ENCODE measurements at regions not wholly inside any gene's neighbourhood (a gene's known extent, or its start where the extent isn't known, plus 50 kb on each side); places are given as distances from the start of the nearest gene placed in this dataset.

DNA sequence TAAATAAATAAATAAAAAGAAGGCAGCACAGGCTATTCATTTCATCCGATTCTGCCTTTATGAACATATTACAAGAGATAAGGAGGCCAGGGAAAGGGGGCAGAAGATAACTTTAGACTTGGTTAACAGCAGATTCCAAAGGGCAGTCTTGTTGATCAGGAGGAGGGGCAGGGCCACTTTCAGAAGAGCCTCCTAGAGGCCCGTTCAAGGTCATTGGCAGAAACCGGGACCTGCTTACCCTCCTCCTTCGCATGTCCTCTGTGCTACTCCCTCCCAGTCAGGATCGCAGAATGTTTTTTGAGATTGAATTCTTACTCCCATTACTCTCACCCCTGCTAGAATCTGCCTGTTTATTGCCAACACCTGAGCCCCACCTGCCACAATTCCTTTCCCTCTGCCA is 217.0 kb upstream of the IPO5 start:
- Histone ChIP-seq H4K20me1 (ENCODE audit: insufficient read depth) (no peaks in the 10 kb centered on the region), H3K4me1 (ENCODE audit: insufficient read depth) (no peaks in the 10 kb centered on the region), H3K36me3 (ENCODE audit: low read depth) (no peaks in the 10 kb centered on the region), H2AFZ (no peak overlapping the region), H3K27me3 (replicated peaks; ENCODE audit: insufficient read depth) (no peaks in the 10 kb centered on the region), H3K9me2 (ENCODE audit: insufficient read depth) (no peaks in the 10 kb centered on the region), H3K9ac (no peak overlapping the region), H3K4me3 (no peak overlapping the region), H3F3A (ENCODE audit: insufficient read depth) (no peaks in the 10 kb centered on the region), H3K27ac (no peak overlapping the region), H3K79me2 (ENCODE audit: insufficient read depth) (no peaks in the 10 kb centered on the region), H3K4me2 (ENCODE audit: unreplicated experiment) (no peak overlapping the region), H3K9me3 (ENCODE audit: low read depth) (no peaks in the 10 kb centered on the region)
- no peak for DNase-seq
- WGBS, 2 experiments (ENCODE audit: low coverage in 1 of 2, low lambda C conversion rate in 2 of 2, missing lambda C conversion rate in 2 of 2) = 44 to 48% methylated on average over 5 of the region's 5 CpGs
- TF ChIP-seq EZH2phosphoT487 (IDR thresholded peaks at IDR 0.05; ENCODE audit: insufficient read depth, low read depth) (no peak), EZH2 (IDR thresholded peaks at IDR 0.05; ENCODE audit: insufficient read depth, poor library complexity, severe bottlenecking) (no peak)
- in situ Hi-C loops (cut with MboI) = no loop called here

DNA sequence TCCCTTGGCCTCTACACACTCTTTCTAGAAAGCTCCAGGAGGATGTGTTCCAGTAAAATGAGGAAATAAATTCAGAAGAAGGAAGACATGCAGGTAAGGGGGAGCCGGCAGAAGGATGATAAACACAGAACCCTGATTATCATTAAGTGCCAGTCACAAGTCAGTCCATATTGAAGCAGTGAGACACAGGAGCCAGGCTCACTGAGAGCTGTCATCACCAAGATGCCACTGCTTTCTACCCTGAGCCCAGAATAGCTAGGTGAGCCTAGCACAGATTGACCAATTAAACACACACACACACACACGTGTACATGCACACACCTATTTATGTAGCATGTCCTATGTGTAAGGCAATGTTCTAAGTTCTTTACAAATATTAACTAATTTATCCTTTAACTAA is 211.4 kb upstream of the IPO5 start:
- Histone ChIP-seq H3K4me3 (no peak overlapping the region), H3K9ac (no peak overlapping the region), H2AFZ (no peak overlapping the region), H3K4me1 (ENCODE audit: insufficient read depth) (no peaks in the 10 kb centered on the region), H3K4me2 (ENCODE audit: unreplicated experiment) (no peak overlapping the region), H3K9me3 (ENCODE audit: low read depth) (no peaks in the 10 kb centered on the region), H4K20me1 (ENCODE audit: insufficient read depth) (no peaks in the 10 kb centered on the region), H3F3A (ENCODE audit: insufficient read depth) (no peaks in the 10 kb centered on the region), H3K79me2 (ENCODE audit: insufficient read depth) (no peaks in the 10 kb centered on the region), H3K9me2 (ENCODE audit: insufficient read depth) (no peaks in the 10 kb centered on the region), H3K27ac (no peak overlapping the region), H3K27me3 (replicated peaks; ENCODE audit: insufficient read depth) (no peaks in the 10 kb centered on the region; the same call in 1 of the 2 replicates), H3K36me3 (ENCODE audit: low read depth) (no peaks in the 10 kb centered on the region)
- DNase-seq = no peak
- TF ChIP-seq EZH2phosphoT487 (IDR thresholded peaks at IDR 0.05; ENCODE audit: insufficient read depth, low read depth) (no peak), EZH2 (IDR thresholded peaks at IDR 0.05; ENCODE audit: insufficient read depth, poor library complexity, severe bottlenecking) (no peak)
- WGBS, 2 experiments (ENCODE audit: low coverage in 1 of 2, low lambda C conversion rate in 2 of 2, missing lambda C conversion rate in 2 of 2) = 58 to 63% methylated on average over 2 of the region's 2 CpGs
- in situ Hi-C loops (cut with MboI) = no loop called here

DNA sequence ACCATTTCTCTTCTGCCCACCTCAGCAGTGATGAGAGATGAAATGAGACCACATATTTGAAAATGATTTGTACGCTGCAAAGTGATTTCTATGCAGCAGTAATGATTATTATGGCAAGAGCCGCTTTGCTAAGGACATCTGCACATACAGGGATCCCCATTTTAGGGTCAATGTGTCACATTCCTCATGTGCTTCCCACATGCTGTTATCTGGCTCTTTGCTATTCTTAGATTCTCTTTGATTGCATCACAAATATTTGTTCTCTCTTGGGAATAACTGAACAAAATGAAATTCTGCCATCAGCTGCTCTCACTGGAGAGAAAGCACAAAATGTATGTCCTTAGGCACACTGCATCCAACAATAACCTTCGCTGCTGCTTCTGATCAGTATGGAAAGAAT is 209.5 kb upstream of the IPO5 start:
- WGBS, 2 experiments (ENCODE audit: low coverage in 1 of 2, low lambda C conversion rate in 2 of 2, missing lambda C conversion rate in 2 of 2) = 20 to 26% methylated on average over 3 of the region's 3 CpGs
- Histone ChIP-seq H3K9me2 (ENCODE audit: insufficient read depth) (no peaks in the 10 kb centered on the region), H3K79me2 (ENCODE audit: insufficient read depth) (no peaks in the 10 kb centered on the region), H3K9ac (no peak overlapping the region), H3K4me3 (no peak overlapping the region), H3K36me3 (ENCODE audit: low read depth) (no peaks in the 10 kb centered on the region), H2AFZ (no peak overlapping the region), H3K9me3 (ENCODE audit: low read depth) (no peaks in the 10 kb centered on the region), H3K4me2 (ENCODE audit: unreplicated experiment) (no peak overlapping the region), H4K20me1 (ENCODE audit: insufficient read depth) (no peaks in the 10 kb centered on the region), H3K27me3 (replicated peaks; ENCODE audit: insufficient read depth) (no peaks in the 10 kb centered on the region; the same call in 1 of the 2 replicates), H3F3A (ENCODE audit: insufficient read depth) (no peaks in the 10 kb centered on the region), H3K4me1 (ENCODE audit: insufficient read depth) (no peaks in the 10 kb centered on the region), H3K27ac (no peak overlapping the region)
- TF ChIP-seq EZH2 (IDR thresholded peaks at IDR 0.05; ENCODE audit: insufficient read depth, poor library complexity, severe bottlenecking) (no peak), EZH2phosphoT487 (IDR thresholded peaks at IDR 0.05; ENCODE audit: insufficient read depth, low read depth) (no peak)
- in situ Hi-C loops (cut with MboI) = no loop called here
- peak; percentile 17 for DNase-seq

DNA sequence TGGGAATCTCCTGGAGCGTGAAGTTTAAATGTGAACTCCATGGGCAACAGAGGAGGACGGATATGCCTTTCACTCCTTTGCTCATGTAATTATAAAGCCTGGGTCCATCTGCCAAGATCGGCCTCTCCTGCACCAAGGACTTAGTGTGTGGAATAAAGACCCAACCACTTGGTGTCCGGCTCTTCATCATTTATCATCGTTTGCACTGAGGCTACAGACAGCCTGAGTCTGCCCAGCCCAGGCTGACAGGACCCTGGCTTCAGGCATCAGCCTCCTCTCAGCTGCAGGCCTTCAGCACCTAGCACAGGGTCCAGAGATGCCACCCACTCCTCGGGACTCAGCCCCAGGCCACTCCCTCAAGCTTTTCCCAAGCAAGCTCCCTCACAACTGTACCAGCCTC is 206.8 kb upstream of the IPO5 start:
- no peak for DNase-seq
- no peak overlapping the region for H2AFZ ChIP-seq
- H3K36me3 ChIP-seq (ENCODE audit: low read depth) = no peaks in the 10 kb centered on the region
- no peaks in the 10 kb centered on the region for H3K9me2 ChIP-seq (ENCODE audit: insufficient read depth)
- in situ Hi-C loops (cut with MboI) = no loop called here
- H3K9ac ChIP-seq = no peak overlapping the region
- no peaks in the 10 kb centered on the region for H3K4me1 ChIP-seq (ENCODE audit: insufficient read depth)
- no peak overlapping the region for H3K27ac ChIP-seq
- no peaks in the 10 kb centered on the region for H3F3A ChIP-seq (ENCODE audit: insufficient read depth)
- no peaks in the 10 kb centered on the region for H3K9me3 ChIP-seq (ENCODE audit: low read depth)
- no peak for TF ChIP-seq EZH2phosphoT487 (IDR thresholded peaks at IDR 0.05; ENCODE audit: insufficient read depth, low read depth)
- TF ChIP-seq EZH2 (IDR thresholded peaks at IDR 0.05; ENCODE audit: insufficient read depth, poor library complexity, severe bottlenecking) = no peak
- WGBS, 2 experiments (ENCODE audit: low coverage in 1 of 2, low lambda C conversion rate in 2 of 2, missing lambda C conversion rate in 2 of 2) = 44 to 51% methylated on average over 6 of the region's 6 CpGs
- H3K4me3 ChIP-seq = no peak overlapping the region
- no peaks in the 10 kb centered on the region for H3K79me2 ChIP-seq (ENCODE audit: insufficient read depth)
- H3K27me3 ChIP-seq (replicated peaks; ENCODE audit: insufficient read depth) = no peaks in the 10 kb centered on the region; the same call in 1 of the 2 replicates
- no peak overlapping the region for H3K4me2 ChIP-seq (ENCODE audit: unreplicated experiment)
- no peaks in the 10 kb centered on the region for H4K20me1 ChIP-seq (ENCODE audit: insufficient read depth)

DNA sequence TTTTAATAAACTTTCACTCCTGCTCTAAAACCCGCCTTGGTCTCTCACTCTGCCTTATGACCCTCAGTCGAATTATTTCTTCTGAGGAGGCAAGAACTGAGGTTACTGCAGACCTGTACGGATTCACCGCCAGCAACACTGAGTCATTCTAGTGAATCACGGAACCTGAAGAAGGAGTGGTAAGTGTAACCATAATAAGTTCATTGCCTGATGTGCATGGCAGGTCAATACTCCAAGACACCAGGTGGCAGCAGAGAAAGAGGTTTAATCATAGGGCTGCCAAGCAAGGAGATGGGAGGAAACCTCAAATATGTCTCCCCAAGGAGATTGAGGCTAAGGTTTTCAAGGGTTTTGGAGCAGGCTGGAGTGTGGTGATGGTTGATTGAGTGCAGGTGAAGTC is 204.3 kb upstream of the IPO5 start:
- WGBS, 2 experiments (ENCODE audit: low coverage in 1 of 2, low lambda C conversion rate in 2 of 2, missing lambda C conversion rate in 2 of 2) = 66 to 68% methylated on average over 5 of the region's 5 CpGs
- no peaks in the 10 kb centered on the region for H3K4me1 ChIP-seq (ENCODE audit: insufficient read depth)
- TF ChIP-seq EZH2 (IDR thresholded peaks at IDR 0.05; ENCODE audit: insufficient read depth, poor library complexity, severe bottlenecking) (no peak), EZH2phosphoT487 (IDR thresholded peaks at IDR 0.05; ENCODE audit: insufficient read depth, low read depth) (no peak)
- H3K4me2 ChIP-seq (ENCODE audit: unreplicated experiment) = no peak overlapping the region
- in situ Hi-C loops (cut with MboI) = no loop called here
- H3K79me2 ChIP-seq (ENCODE audit: insufficient read depth) = no peaks in the 10 kb centered on the region
- H4K20me1 ChIP-seq (ENCODE audit: insufficient read depth) = no peaks in the 10 kb centered on the region
- H3K9ac ChIP-seq = no peak overlapping the region
- no peak overlapping the region for H3K4me3 ChIP-seq
- peak; percentile 27 for DNase-seq
- H3K9me2 ChIP-seq (ENCODE audit: insufficient read depth) = no peaks in the 10 kb centered on the region
- H3F3A ChIP-seq (ENCODE audit: insufficient read depth) = no peaks in the 10 kb centered on the region
- H3K27me3 ChIP-seq (replicated peaks; ENCODE audit: insufficient read depth) = no peaks in the 10 kb centered on the region
- H3K27ac ChIP-seq = no peak overlapping the region
- no peaks in the 10 kb centered on the region for H3K36me3 ChIP-seq (ENCODE audit: low read depth)
- no peak overlapping the region for H2AFZ ChIP-seq
- H3K9me3 ChIP-seq (ENCODE audit: low read depth) = no peaks in the 10 kb centered on the region
